Choroid plexus epithelial cell (primary cell): ENCODE measurements at regions not wholly inside any gene's neighbourhood (a gene's known extent, or its start where the extent isn't known, plus 50 kb on each side); places are given as distances from the start of the nearest gene placed in this dataset.
A peak's percentile ranks its signal among the peaks of the same experiment; 100 is the strongest.

Experiments
- DNase-seq: peaks from one replicate; pipeline ENCODE4 v3.0.0-alpha.2; 2010; ENCODE audit warnings: low read depth
- H3K4me3 ChIP-seq: 2 replicates; pipeline ENCODE4 v1.5.1; 2011; ENCODE audit warnings: low read depth, mild to moderate bottlenecking, control low read depth, low read length, moderate library complexity
- TF ChIP-seq, protein P1 (sequence below): conservative IDR thresholded peaks from 2 replicates; pipeline ENCODE4 v1.5.1; 2011; ENCODE audit warnings: low read depth, mild to moderate bottlenecking, control low read depth, inconsistent platforms, low read length, moderate library complexity

DNA sequence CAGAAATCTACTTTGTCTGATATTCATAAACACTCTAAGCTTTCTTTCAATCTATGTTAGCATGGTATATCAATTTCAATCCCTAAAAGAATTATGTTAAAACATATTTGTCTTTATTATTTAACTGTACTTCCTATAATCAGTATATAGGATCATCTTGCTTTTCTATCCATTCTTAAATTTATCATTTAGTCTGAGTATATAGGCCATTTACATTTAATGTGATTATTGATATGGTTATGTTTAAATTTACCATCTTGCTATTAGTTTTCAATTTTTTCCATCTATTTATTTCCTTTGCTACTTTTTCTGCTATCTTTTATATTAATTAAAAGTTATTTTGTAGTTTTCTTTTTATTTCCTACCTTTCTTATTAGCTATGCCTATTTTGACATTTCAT, 174.8 kb upstream of the MBNL1 start:
- TF ChIP-seq, protein P1, sequence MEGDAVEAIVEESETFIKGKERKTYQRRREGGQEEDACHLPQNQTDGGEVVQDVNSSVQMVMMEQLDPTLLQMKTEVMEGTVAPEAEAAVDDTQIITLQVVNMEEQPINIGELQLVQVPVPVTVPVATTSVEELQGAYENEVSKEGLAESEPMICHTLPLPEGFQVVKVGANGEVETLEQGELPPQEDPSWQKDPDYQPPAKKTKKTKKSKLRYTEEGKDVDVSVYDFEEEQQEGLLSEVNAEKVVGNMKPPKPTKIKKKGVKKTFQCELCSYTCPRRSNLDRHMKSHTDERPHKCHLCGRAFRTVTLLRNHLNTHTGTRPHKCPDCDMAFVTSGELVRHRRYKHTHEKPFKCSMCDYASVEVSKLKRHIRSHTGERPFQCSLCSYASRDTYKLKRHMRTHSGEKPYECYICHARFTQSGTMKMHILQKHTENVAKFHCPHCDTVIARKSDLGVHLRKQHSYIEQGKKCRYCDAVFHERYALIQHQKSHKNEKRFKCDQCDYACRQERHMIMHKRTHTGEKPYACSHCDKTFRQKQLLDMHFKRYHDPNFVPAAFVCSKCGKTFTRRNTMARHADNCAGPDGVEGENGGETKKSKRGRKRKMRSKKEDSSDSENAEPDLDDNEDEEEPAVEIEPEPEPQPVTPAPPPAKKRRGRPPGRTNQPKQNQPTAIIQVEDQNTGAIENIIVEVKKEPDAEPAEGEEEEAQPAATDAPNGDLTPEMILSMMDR = no peak
- no peak for DNase-seq
- no peak overlapping the region for H3K4me3 ChIP-seq

DNA sequence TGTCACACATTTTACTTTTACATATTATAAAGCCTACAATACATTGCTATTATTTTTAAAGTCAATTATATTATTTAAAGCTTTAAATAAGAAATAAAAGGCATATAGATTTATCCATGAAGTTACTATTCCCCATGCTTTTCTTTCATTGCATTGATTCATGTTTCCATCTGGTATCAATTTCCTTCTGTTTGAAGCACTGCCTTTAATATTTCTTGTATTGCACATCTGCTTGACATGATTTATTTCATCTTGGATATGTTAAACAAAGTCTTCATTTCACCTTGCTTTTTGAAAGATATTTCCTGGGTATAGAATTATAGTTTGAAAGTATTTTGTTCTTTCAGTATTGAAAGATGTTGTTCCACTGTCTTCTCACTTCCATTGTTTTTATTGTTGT, 174.3 kb upstream of the MBNL1 start:
- no peak for DNase-seq
- no peak overlapping the region for H3K4me3 ChIP-seq
- TF ChIP-seq, protein P1 = no peak

DNA sequence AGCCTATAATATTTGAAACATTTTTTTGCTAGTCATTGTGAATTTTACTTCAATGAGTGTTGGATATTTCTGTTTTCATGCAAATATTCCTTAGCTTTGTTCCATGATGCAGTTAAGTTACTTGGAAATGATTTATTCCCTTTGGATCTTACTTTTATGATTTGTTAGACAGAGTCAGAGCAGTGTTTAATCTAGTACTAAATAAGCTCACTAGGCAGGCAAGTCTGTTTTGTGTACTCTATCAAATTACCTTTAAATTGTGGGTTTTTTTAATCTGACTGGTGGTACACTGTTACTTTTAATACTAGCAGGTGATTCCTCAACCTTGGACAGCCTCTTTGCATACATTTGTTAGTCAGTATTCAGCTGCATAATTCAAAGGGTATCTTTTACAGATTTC, 173.3 kb upstream of the MBNL1 start:
- no peak overlapping the region for H3K4me3 ChIP-seq
- TF ChIP-seq, protein P1 = no peak
- DNase-seq = no peak

DNA sequence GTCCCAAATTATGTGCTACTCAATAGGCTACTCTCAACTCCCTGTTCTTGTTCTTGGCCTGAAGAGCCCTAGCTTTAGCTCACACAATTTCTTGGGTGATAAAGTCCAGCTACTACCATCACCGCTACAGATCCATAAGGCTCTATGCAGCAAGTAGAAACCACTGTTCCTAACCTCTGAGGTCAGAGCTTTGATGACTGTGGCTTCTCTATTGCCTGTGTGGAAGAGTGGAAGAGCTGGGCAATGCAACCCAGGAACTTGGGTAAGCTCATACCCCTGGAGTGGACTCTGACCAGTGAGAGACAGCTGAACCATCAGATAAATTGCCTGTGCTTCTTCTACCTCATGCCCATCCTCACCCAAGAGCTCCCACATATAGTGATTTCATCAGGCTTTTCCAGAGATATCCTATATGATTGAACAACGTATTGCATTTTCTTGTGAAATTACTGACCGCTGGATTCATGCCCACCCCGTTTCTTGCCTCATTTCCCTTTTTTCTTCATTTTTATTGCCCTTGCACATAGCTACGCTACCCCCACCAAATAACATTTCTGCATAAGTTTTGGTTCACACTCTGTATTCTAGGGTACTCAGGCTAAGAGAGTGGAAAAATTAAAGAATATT, 172.3 kb upstream of the MBNL1 start:
- H3K4me3 ChIP-seq = no peak overlapping the region
- TF ChIP-seq, protein P1 = no peak
- DNase-seq = no peak

DNA sequence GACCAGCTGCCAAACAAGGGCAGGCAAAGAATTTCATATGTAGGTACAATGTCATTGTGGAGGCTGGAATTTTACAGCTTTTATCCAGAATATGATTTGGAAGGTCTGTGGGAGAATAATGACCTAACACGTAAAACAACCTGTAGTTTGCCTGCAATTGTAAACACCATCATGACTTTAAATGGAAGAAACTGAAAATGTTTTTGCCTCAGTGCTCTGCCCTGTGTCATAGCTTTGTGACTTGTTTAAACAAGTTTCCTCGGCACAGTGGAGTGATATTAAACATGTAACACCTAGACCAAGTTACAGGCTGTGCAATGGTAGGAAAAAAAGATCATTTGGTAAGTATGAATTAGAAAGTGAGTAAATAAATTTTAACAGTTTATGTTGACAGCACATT, 171.6 kb upstream of the MBNL1 start:
- TF ChIP-seq, protein P1 = no peak
- H3K4me3 ChIP-seq = no peak overlapping the region
- DNase-seq = no peak

DNA sequence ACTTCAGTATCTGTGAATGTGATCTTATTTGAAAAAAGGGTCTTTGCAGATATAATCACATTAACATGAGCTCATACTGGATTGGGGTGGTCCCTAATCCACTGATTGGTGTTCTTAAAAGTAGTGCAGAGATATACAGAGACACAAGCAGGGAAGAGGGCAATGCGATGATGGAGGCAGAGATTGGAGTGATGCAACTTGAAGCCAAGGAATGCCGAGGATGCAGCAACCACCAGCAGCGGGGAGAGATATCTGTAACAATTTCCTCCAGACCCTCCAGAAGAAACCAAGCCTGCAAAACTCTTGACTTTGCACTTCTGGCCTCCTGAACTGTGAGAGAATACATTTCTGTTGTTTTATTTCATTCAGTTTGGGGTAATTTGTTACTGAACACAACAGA, 171.0 kb upstream of the MBNL1 start:
- TF ChIP-seq, protein P1 = no peak
- no peak overlapping the region for H3K4me3 ChIP-seq
- peak; percentile 57 for DNase-seq

DNA sequence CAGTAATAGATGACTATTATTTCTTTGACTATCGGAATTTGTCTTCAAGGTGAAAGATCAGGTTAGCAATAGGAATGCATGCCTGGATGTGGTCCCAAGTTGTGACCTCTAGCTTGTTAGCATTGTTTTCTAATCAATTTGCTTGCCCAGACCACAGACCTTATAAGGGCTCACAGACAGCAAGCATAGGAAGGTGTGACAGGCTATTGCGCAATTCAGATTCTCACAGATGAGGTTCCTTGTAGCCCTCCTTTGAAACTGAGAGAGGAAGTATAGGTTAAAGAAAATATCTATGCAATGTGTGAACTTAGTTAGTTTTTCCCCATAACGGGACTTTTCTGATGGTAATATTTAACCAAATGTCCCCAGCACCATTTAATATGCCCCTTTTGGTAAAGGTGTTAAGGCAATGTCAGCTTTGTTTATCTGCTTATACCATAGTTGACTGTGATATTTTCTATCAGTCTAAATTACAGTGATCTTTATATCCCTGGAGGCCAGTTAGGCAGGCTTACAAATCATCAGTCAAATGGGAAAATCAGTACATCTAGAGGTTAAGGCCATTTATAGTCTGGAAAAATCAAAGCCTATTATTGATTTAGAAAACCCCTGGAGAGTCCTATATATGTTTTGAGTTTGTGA, 168.1 kb upstream of the MBNL1 start:
- TF ChIP-seq, protein P1 = no peak
- H3K4me3 ChIP-seq = no peak overlapping the region
- DNase-seq = peak; percentile 25
